Spleen (tissue), 7 donors: ENCODE measurements at regions not wholly inside any gene's neighbourhood (a gene's known extent, or its start where the extent isn't known, plus 50 kb on each side); places are given as distances from the start of the nearest gene placed in this dataset.

ENCODE experiments used
- CTCF ChIP-seq, 11 experiments: fragments of 200-600 bp in 7 of 11; fragments of 450-650 bp in 4 of 11; sonication (generic) in 4 of 11; IDR thresholded peaks in 8 of 11; conservative IDR thresholded peaks in 3 of 11; 1 replicate in 7 of 11; 2 replicates in 4 of 11; pipeline versions ENCODE4 v1.4.0 to v1.8.0; 2016 to 2021; ENCODE audit warnings: antibody characterized with exemption in 11 of 11, inconsistent platforms in 4 of 11, mild to moderate bottlenecking in 1 of 11
- POLR2AphosphoS5 ChIP-seq, 3 donors: sonication (generic); formaldehyde crosslinking; IDR thresholded peaks; one replicate each; pipeline ENCODE4 v1.5.1; 2017; ENCODE audit warnings: antibody characterized with exemption in 3 of 3
- donor health status: DM: no; HTN: no; CAD: no; lungs with moderate emphysema.
- donor health status: DM: no; HTN: no; CAD: no.
- donor health status: DM: no; HTN: no; CAD: no.

DNA sequence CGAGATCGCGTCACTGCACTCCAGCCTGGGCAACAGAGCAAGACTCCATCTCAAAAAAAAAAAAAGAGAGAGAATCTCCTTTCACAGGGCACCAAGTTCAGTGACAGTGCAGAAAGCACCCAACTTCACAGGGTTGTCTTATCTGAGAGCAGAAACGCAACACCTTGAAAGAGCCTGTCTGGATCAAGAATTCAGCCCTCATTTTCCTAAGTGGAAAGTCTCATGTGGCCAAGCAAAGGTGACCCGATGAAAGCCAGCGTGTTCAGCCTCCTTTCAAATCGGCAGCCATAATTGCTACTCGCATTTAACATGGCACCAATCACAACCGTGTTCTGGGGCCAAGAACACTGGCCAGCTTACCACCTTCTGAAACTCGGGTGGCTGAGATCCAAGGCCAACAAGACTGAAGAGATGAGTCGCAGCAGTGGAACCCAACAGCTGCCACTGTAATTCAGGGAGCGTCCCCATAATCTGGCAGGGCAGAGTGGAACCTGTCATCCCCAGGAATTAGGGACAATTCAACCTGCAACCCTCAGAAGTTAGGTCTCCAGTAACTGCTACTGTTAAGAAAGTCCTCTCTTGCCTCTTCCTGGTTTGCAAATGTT, 536.7 kb upstream of the JARID2 start:
- TF ChIP-seq CTCF (IDR thresholded peaks at IDR 0.05 in 8 of 11, conservative IDR thresholded peaks at IDR 0.05 in 3 of 11) (no peak), POLR2AphosphoS5 (IDR thresholded peaks at IDR 0.05) (no peak)
